Activated CD4-positive, alpha-beta memory T cell treated with anti-CD3 and anti-CD28 coated beads, Interleukin-2, amount 10 ng/mL, durations not matched to agents 7 days and 5 days (primary cell): ENCODE measurements at regions not wholly inside any gene's neighbourhood (a gene's known extent, or its start where the extent isn't known, plus 50 kb on each side); places are given as distances from the start of the nearest gene placed in this dataset.
"Not testable (repeated sequence)": the region's sequence is repeated elsewhere in the genome, so short reads cannot be mapped to it uniquely, and the experiment has no call there.

ENCODE experiments used
- CTCF ChIA-PET: fragments of 350-600 bp; sonication (Branson Sonifier 250); formaldehyde crosslinking; loops from one replicate; lab custom pipeline; 2021; ENCODE audit warnings: antibody characterized with exemption, inconsistent platforms; lab: Charles Lee
- POLR2A ChIA-PET: fragments of 350-600 bp; sonication (Branson Sonifier 250); formaldehyde crosslinking; loops from one replicate; lab custom pipeline; 2021; ENCODE audit warnings: antibody characterized with exemption; lab: Charles Lee
- DNase-seq: peaks from one replicate; pipeline ENCODE4 v3.0.0-alpha.2; 2020
- H3K27ac Mint-ChIP-seq: one replicate; pipeline ENCODE4 v1.8.0; 2021; ENCODE audit warnings: mild to moderate bottlenecking, mixed read lengths
- H3K27me3 Mint-ChIP-seq: one replicate; pipeline ENCODE4 v1.8.0; 2021; ENCODE audit warnings: mixed read lengths
- H3K36me3 Mint-ChIP-seq: one replicate; pipeline ENCODE4 v1.8.0; 2021; ENCODE audit warnings: low read depth, mixed read lengths
- H3K4me1 Mint-ChIP-seq: one replicate; pipeline ENCODE4 v1.8.0; 2021; ENCODE audit warnings: mixed read lengths
- H3K4me3 Mint-ChIP-seq: one replicate; pipeline ENCODE4 v1.8.0; 2021; ENCODE audit warnings: mild to moderate bottlenecking, mixed read lengths
- H3K9me3 Mint-ChIP-seq: one replicate; pipeline ENCODE4 v1.8.0; 2021; ENCODE audit warnings: mixed read lengths

DNA sequence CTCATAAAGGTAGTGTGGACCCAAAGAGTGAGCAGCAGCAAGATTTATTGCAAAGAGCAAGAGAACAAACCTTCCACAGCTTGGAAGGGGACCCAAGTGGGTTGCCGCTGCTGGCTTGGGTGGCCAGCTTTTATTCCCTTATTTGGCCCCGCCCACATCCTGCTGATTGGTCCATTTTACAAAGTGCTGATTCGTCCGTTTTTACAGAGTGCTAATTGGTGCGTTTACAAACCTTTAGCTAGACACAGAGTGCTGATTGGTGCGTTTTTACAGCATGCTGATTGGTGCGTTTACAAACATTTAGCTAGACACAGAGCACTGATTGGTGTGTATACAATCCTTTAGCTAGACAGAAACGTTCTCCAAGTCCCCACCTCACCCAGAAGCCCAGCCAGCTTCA is 265.2 kb upstream of the HTR1E start:
- H3K4me1 Mint-ChIP-seq, H3K36me3 Mint-ChIP-seq, CTCF ChIA-PET, H3K4me3 Mint-ChIP-seq, H3K27me3 Mint-ChIP-seq, POLR2A ChIA-PET, DNase-seq, H3K27ac Mint-ChIP-seq: not testable (repeated sequence)
- peaks cover 26% of the 10 kb centered on the region for H3K9me3 Mint-ChIP-seq

DNA sequence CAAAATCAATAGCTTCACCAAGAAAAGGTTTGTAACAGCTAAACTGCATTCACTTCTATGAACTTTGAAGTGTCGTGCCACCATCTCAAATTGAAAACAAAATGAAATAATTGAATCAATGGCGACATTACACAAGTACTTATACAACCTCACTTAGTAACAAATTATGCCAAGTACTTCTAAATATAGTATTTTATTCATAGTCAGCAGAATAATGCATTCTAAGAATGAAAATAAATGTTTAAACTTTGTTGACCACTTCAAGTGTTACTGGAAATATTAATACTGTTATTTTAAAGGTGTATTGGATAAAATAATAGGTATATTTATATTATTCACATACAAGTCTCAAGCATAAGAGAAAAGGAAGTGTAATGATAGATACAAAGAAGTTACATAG is 280.1 kb upstream of the HTR1E start:
- Mint-ChIP-seq H3K4me3 (no peak overlapping the region), H3K4me1 (no peaks in the 10 kb centered on the region), H3K27me3 (no peaks in the 10 kb centered on the region), H3K9me3 (peaks cover 2% of the 10 kb centered on the region), H3K36me3 (no peaks in the 10 kb centered on the region), H3K27ac (no peak overlapping the region)
- ChIA-PET POLR2A (no interaction called here), CTCF (no interaction called here)
- DNase-seq, result no peak

DNA sequence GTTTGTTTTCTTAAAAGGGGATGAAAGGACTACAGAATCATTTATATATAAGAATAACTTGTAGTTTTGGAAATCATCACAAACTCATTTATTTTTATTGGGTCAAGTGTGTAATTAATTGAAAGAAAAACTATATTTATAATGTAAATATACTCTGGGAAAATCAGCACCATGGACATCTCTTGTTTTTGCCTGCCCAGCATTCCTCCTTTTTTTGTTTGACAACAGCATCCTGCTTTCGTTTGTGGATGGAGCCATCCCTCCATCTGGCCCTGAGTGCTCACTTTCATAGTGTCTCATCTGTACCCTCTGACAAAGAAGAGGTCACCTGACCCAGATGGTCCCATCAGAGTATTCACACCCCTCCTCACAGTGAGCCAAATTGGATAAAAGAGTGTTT is 308.2 kb upstream of the HTR1E start:
- no peaks in the 10 kb centered on the region for H3K27me3 Mint-ChIP-seq
- no peak for DNase-seq
- no peaks in the 10 kb centered on the region for H3K4me1 Mint-ChIP-seq
- no peak overlapping the region for H3K4me3 Mint-ChIP-seq
- no peaks in the 10 kb centered on the region for H3K9me3 Mint-ChIP-seq
- POLR2A ChIA-PET, result no interaction called here
- CTCF ChIA-PET, result no interaction called here
- H3K27ac Mint-ChIP-seq, result no peak overlapping the region
- H3K36me3 Mint-ChIP-seq, result no peaks in the 10 kb centered on the region

DNA sequence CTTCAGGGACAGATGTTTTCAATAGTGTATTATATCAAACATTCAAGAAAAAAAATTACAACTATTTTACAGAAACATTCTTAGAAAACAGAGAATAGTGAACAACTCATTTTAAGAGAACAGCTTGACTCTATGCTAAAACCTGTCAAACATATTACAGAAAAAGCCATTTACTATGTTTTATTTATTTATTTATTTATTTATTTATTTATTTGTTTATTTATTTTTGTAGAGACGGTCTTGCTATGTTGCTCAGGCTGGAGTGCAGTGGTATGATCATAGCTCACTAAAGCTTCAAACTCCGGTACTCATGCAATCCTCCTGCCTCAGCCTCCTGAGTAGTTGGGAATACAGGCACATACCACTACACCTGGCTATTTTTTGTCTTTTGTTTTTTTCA is 317.9 kb upstream of the HTR1E start:
- Mint-ChIP-seq H3K27me3 (no peaks in the 10 kb centered on the region), H3K27ac (no peak overlapping the region)
- POLR2A ChIA-PET, result no interaction called here

DNA sequence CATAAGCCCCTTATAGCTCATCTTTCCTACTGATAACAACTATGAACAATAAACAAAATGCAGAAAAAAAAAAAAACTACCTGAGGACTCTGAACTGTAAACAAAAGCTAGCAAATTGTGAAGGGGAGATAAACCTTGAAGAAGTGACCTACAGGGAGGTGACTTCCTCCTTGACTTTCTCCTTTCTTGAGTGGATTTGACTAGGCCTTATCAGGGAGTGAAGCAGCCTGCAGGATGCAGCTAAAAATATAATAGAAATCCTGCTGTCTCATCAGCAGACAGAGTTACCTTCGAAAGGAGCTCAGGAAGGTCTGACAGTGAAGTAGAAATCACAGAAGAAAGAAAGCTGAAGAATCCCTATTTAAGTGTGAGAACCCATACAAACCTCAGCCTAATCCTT is 322.0 kb upstream of the HTR1E start:
- H3K4me1 Mint-ChIP-seq, result no peaks in the 10 kb centered on the region
- H3K36me3 Mint-ChIP-seq, result no peaks in the 10 kb centered on the region
- no peaks in the 10 kb centered on the region for H3K27me3 Mint-ChIP-seq
- no peak for DNase-seq
- ChIA-PET CTCF (no interaction called here), POLR2A (no interaction called here)
- H3K9me3 Mint-ChIP-seq, result no peaks in the 10 kb centered on the region
- H3K27ac Mint-ChIP-seq, result no peak overlapping the region
- H3K4me3 Mint-ChIP-seq, result no peak overlapping the region

More for the DNA sequence above, 317.9 kb upstream of the HTR1E start:
- Mint-ChIP-seq H3K36me3 (no peaks in the 10 kb centered on the region), H3K4me3 (no peak overlapping the region), H3K9me3 (peaks cover 10% of the 10 kb centered on the region), H3K4me1 (no peaks in the 10 kb centered on the region)
- CTCF ChIA-PET, result no interaction called here
- DNase-seq, result no peak

DNA sequence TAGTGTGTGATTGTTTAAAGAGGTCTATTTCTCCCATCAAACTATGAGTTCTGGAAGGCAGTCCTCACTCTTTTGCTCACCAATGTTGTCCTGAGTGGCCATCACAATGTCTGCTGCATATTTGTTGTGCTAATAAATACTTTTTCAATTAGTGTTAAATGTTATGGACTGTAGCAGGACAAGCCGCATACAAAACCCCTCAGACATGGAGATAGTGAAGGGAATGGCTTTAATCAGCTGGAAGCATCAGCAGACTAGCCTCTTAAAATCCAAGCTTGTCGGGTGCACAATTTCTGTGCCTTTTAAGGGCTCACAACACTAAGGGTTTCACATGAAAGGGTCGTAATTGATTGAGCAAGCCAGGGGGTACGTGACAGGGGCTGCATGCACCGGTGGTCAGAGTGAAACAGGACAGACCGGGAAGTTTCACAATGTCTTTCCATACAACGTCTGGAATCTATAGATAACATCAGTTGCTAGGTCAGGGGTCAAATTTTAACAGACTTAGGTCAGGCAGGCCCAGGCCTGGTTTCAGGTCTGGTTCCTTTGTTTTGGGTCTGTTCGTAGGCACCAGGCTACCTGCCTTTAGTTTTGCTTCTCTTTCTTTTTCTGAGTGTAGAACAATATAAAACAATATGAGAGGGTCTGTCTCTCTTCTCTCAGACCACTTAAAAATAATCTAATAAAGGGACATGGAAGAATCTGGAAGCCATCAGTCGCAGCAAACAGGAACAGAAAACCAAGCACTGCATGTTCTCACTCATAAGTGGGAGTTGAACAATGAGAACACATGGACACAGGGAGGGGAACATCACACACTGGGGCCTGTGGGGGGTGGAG is 327.6 kb upstream of the HTR1E start:
- H3K4me1 Mint-ChIP-seq, result no peaks in the 10 kb centered on the region
- no peak for DNase-seq
- no peaks in the 10 kb centered on the region for H3K9me3 Mint-ChIP-seq
- H3K27ac Mint-ChIP-seq, result no peak overlapping the region
- H3K36me3 Mint-ChIP-seq, result no peaks in the 10 kb centered on the region
- no peaks in the 10 kb centered on the region for H3K27me3 Mint-ChIP-seq
- ChIA-PET POLR2A (no interaction called here), CTCF (no interaction called here)
- no peak overlapping the region for H3K4me3 Mint-ChIP-seq

DNA sequence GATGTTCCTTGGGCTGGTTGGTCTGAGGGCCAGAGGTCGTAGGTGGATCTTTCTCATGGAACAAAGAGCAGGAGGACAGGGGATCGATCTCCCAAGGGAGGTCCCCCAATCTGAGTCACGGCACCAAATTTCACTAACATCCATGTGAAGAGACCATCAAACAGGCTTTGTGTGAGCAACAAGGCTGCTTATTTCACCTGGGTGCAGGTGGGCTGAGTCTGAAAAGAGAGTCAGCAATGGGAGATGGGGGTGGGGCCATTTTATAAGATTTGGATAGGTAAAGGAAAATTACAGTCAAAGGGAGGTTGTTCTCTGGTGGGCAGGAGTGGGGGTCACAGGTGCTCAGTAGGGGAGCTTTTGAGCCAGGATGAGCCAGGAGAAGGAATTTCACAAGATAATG is 334.0 kb upstream of the HTR1E start:
- DNase-seq, H3K27ac Mint-ChIP-seq, H3K36me3 Mint-ChIP-seq, H3K4me1 Mint-ChIP-seq, H3K9me3 Mint-ChIP-seq, H3K27me3 Mint-ChIP-seq, POLR2A ChIA-PET, CTCF ChIA-PET, H3K4me3 Mint-ChIP-seq: not testable (repeated sequence)

DNA sequence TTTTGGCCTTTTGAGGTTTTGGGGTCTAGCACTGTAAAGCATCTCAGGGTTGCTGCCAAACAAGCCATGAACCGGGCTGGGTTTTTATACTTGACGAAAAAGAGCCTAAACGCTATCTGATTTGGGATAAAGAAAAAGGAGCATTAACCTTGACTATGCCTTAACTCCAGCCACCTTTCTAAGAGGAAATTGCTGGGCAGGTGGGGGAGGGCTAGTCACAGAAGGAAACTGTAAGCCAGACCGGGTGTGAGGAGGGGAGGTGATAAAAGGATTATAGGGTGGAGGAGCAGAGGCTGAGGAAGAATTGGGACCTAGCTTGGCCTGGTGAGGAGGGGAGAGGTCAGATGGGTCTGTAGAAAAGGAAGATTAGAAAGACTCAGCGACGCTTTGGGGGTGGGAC is 335.2 kb upstream of the HTR1E start:
- CTCF ChIA-PET, H3K4me1 Mint-ChIP-seq, DNase-seq, POLR2A ChIA-PET, H3K36me3 Mint-ChIP-seq, H3K27me3 Mint-ChIP-seq, H3K4me3 Mint-ChIP-seq, H3K27ac Mint-ChIP-seq, H3K9me3 Mint-ChIP-seq: not testable (repeated sequence)

DNA sequence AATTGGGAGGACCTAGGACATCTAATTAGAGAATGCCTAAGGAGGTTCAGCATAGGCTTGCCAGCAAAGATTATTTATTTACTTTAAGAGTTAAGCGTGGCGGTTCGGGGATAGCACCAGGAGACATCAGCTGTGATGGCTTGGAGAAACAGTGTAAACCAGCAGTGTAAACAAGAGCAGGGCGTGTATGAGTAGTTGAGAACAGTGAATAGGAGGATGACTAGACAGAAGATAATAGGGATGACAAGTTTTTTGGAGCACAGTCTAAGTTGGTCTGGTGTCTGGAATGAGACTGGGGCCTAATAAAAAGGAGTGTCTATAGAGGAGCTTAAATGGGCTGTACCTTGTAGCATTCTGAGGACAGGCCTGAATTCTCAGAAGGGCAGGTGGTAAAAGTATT is 338.4 kb upstream of the HTR1E start:
- H3K4me3 Mint-ChIP-seq, H3K9me3 Mint-ChIP-seq, H3K27ac Mint-ChIP-seq, H3K36me3 Mint-ChIP-seq, DNase-seq, H3K4me1 Mint-ChIP-seq, POLR2A ChIA-PET, H3K27me3 Mint-ChIP-seq, CTCF ChIA-PET: not testable (repeated sequence)

DNA sequence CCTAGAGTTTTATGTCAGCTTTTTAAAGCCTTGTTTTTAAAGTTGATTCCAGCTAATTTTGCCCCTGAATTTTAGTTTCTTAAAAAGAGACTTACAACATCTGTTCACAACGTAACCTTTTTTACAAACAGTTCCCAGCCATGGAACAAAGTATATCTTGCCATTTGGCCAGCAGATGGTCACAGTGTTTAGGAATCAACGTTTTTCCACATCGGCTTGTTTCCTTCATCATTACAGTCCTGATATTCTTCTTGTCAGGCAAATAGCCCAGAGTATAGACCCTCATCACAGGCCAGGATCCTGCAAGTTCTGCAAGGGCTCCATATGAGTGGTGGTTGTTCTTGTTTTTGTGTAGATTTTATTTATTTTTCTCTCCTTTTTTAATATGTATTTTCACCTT is 341.7 kb upstream of the HTR1E start:
- DNase-seq, result no peak
- no peaks in the 10 kb centered on the region for H3K9me3 Mint-ChIP-seq
- no peaks in the 10 kb centered on the region for H3K36me3 Mint-ChIP-seq
- H3K4me3 Mint-ChIP-seq, result no peak overlapping the region
- ChIA-PET POLR2A (no interaction called here), CTCF (no interaction called here)
- H3K27ac Mint-ChIP-seq, result no peak overlapping the region
- H3K4me1 Mint-ChIP-seq, result no peaks in the 10 kb centered on the region
- no peaks in the 10 kb centered on the region for H3K27me3 Mint-ChIP-seq

DNA sequence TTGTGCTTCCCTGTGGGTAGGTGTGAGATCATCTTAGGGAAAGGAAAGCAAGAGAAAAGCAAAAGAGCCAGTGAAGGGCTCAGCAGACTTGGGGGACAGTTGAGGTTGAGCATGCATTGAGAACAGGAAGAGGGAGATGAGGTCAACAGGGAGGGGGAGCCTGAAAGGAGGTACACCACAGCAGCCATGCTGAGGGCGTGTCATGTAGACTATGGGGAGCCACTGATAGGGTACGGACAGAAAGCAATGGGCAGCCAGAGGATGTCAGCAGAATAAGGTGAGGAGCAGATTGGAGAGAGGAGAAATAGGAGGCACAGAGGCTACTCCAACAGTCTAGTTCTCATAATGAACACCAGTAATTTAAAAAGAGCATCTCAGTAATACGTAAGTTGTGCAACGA is 351.1 kb upstream of the HTR1E start:
- H3K4me1 Mint-ChIP-seq, result no peaks in the 10 kb centered on the region
- no peak overlapping the region for H3K27ac Mint-ChIP-seq
- no peak overlapping the region for H3K4me3 Mint-ChIP-seq
- no peaks in the 10 kb centered on the region for H3K36me3 Mint-ChIP-seq
- POLR2A ChIA-PET, result no interaction called here
- H3K27me3 Mint-ChIP-seq, result no peaks in the 10 kb centered on the region
- DNase-seq, result no peak
- CTCF ChIA-PET, result no interaction called here
- H3K9me3 Mint-ChIP-seq, result peaks cover 14% of the 10 kb centered on the region

DNA sequence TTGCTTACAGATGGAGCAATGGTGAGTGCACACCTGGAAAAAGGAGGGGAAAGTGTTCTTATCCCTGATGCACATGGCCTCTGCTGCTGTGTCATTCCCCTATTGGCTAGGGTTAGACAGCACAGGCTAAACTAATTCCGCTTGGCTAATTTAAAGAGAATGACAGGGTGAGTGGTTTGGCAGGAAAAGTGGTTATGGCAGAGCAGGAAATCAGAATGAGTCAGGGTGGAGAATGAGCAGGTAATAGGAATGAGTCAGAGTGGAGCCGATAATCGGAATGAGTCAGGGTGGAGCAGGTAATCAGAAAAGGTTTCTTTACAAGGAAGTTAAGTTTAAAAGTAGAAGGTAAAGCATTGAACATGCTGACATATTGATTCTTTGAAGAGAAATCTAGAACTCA is 355.5 kb upstream of the HTR1E start:
- Mint-ChIP-seq H3K4me1 (no peaks in the 10 kb centered on the region), H3K9me3 (peaks cover 20% of the 10 kb centered on the region), H3K27me3 (no peaks in the 10 kb centered on the region), H3K4me3 (no peak overlapping the region), H3K36me3 (no peaks in the 10 kb centered on the region), H3K27ac (no peak overlapping the region)
- ChIA-PET POLR2A (no interaction called here), CTCF (no interaction called here)
- DNase-seq, result no peak

DNA sequence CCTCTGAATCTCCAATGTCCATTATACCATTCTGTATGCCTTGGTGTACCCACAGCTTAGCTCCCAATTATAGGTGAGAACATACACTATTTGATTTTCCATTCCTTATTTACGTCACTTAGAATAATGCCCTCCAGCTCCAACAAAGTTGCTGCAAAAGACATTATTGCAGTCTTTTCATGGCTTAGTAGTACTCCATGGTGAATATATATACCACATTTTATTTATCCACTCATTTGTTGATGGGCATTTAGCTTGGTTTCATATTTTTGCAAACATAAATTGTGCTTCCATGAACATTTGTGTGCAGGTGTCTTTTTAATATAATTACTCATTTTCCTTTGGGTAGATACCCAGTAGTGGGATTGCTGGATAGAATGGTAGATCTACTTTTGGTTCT is 374.1 kb upstream of the HTR1E start:
- Mint-ChIP-seq H3K36me3 (no peaks in the 10 kb centered on the region), H3K4me1 (no peaks in the 10 kb centered on the region), H3K9me3 (peaks cover 3% of the 10 kb centered on the region), H3K4me3 (no peak overlapping the region), H3K27ac (no peak overlapping the region), H3K27me3 (no peaks in the 10 kb centered on the region)
- CTCF ChIA-PET, result no interaction called here
- no peak for DNase-seq
- POLR2A ChIA-PET, result no interaction called here

DNA sequence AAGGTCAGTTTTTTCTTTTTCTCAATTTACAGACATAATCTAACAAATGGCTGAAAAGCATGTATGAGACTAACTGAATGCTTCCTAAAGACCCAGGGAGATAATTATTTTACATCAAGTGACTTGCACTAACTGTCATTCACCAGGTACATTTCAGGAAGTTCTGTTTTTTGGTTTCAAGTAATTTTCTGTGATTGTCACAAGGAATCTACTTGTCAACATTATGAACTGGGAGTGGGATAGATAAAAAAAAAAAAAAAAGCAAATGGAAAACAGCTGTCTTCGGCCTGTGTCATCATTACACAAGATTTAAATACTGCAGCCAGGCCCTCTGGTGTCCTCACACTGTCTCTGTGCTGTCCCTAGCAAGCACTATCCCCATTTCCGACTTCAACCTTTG is 379.0 kb upstream of the HTR1E start:
- H3K4me3 Mint-ChIP-seq, result no peak overlapping the region
- H3K4me1 Mint-ChIP-seq, result no peaks in the 10 kb centered on the region
- no peaks in the 10 kb centered on the region for H3K36me3 Mint-ChIP-seq
- POLR2A ChIA-PET, result no interaction called here
- peaks cover 3% of the 10 kb centered on the region for H3K9me3 Mint-ChIP-seq
- DNase-seq, result no peak
- no peaks in the 10 kb centered on the region for H3K27me3 Mint-ChIP-seq
- CTCF ChIA-PET, result no interaction called here
- no peak overlapping the region for H3K27ac Mint-ChIP-seq
